ENCODE measurements at regions not wholly inside any gene's neighbourhood (a gene's known extent, or its start where the extent isn't known, plus 50 kb on each side); places are given as distances from the start of the nearest gene placed in this dataset.

GRCh38 chr2:6728156-6728555 is 137.6 kb downstream of the CMPK2 start:
- TF ChIP-seq CTCF (IDR thresholded peaks at IDR 0.05; ENCODE audit: low read depth, low read length) (no peak), POLR2A (IDR thresholded peaks at IDR 0.05; ENCODE audit: extremely low read depth, insufficient read length) (no peak), MYC (IDR thresholded peaks at IDR 0.05; ENCODE audit: low read depth, low read length) (no peak)
